Muscle layer of duodenum (tissue), 2 donors: ENCODE measurements at regions not wholly inside any gene's neighbourhood (a gene's known extent, or its start where the extent isn't known, plus 50 kb on each side); places are given as distances from the start of the nearest gene placed in this dataset.

ENCODE experiments used
- H3K27ac ChIP-seq: one replicate; pipeline ENCODE4 v1.7.0; 2013; ENCODE audit warnings: mild to moderate bottlenecking, low read length
- H3K27me3 ChIP-seq: one replicate; pipeline ENCODE4 v1.7.0; 2013; ENCODE audit warnings: low read depth, mild to moderate bottlenecking, control low read depth, low read length
- H3K36me3 ChIP-seq, 2 donors: one replicate each; pipeline ENCODE4 v1.7.0; 2013; ENCODE audit warnings: low read length in 2 of 2, control low read depth in 1 of 2, mild to moderate bottlenecking in 1 of 2; ENCODE audit not compliant: insufficient read depth in 2 of 2, control insufficient read depth in 1 of 2
- H3K4me1 ChIP-seq, 2 donors: one replicate each; pipeline ENCODE4 v1.7.0; 2013; ENCODE audit warnings: low read length in 2 of 2, mild to moderate bottlenecking in 2 of 2, control low read depth in 1 of 2, moderate library complexity in 1 of 2; ENCODE audit not compliant: insufficient read depth in 2 of 2, control insufficient read depth in 1 of 2
- H3K4me3 ChIP-seq, 2 donors: one replicate each; pipeline ENCODE4 v1.7.0; 2013; ENCODE audit warnings: low read length in 2 of 2, low read depth in 1 of 2, mild to moderate bottlenecking in 1 of 2
- H3K9me3 ChIP-seq, 2 donors: one replicate each; pipeline ENCODE4 v1.7.0; 2013; ENCODE audit warnings: low read length in 2 of 2, control low read depth in 1 of 2, mild to moderate bottlenecking in 1 of 2; ENCODE audit not compliant: control insufficient read depth in 1 of 2
- donor health status: healthy.

DNA sequence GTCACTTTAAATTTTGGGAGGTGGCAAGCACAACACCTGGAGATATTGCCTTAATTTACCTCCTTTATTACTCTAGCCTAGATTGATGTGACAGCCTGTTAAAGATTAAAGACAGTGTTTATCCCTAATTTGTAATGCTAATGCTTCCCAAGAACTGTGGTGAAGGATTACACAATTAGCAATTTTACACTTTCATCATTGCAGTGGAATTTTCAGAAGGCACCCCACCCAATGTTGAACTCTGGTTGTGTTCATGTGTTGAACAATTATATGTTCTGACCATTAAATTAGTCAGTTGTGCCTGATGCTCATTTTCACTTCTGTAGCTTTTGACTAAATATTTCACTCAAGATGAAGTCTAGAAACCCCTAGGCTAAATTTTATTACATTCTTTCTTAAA, 317.1 kb upstream of the CWC22 start:
- no peak overlapping the region for H3K27ac ChIP-seq
- no peak overlapping the region for H3K4me3 ChIP-seq
- no peaks in the 10 kb centered on the region for H3K9me3 ChIP-seq
- H3K27me3 ChIP-seq: no peaks in the 10 kb centered on the region
- no peaks in the 10 kb centered on the region for H3K4me1 ChIP-seq
- H3K36me3 ChIP-seq: no peaks in the 10 kb centered on the region

DNA sequence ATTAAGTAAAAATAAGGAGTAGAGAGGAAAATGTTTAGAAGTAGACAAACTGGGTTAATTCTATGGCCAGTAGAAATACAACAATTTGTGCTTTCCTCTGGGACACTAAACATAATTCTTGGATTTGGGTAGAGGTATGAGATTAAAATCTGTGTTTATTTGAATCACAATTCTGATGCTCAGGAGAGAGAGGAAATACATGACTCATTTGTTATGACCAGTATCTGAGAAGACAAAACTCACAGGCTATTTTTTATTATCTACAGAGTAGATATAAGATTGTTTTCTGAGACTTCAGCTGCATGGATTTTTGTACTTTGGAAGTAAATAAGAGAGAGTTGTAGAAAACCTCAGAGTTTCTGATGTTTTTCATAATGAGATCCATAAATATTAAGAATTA, 315.7 kb upstream of the CWC22 start:
- Histone ChIP-seq H3K4me3 (no peak overlapping the region), H3K27me3 (no peaks in the 10 kb centered on the region), H3K36me3 (no peaks in the 10 kb centered on the region), H3K4me1 (no peaks in the 10 kb centered on the region), H3K27ac (no peak overlapping the region), H3K9me3 (no peaks in the 10 kb centered on the region)

DNA sequence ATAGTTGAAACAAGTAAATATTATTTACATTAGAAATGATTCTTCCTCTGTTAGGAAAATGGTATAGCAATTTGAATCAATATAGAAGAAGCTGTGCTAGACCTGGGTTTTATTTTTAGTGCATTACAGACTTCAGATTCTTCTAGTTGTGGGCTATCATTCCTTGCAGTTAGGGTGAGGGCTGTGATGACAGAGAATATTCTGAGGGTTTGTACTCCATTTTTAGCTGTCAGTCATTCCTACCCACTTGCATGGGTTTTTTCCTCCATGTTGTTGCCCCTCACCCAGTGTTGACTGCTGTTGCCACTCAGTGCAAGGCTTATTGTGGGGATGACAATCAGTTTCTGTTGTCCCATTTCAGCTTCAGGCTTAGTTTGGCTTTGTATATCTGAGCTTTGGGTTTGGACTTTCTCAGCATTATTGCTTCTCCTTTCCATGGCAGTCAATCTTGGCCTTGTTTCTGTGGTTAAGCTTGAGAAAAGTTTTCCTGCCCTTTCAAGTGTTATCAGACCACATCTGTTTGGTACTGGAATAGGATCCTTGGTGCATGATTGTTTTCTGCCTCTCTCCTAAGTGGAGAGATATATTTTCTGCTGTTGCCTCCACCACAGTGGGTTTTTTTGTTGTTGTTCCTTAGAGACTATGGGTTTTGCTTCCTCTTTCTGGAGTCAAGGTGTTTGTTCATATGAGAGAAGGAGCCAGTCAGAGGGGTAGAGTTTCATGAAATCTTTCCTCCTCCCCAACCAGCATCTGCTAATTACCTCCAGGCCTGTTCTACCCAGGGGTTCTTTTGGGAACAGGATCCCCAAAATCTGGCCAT, 312.7 kb upstream of the CWC22 start:
- Histone ChIP-seq H3K27me3 (no peaks in the 10 kb centered on the region), H3K4me3 (no peak overlapping the region), H3K27ac (no peak overlapping the region), H3K4me1 (no peaks in the 10 kb centered on the region), H3K36me3 (no peaks in the 10 kb centered on the region), H3K9me3 (peaks cover 0 to 5% of the 10 kb centered on the region in 2 donors)

GRCh38 chr2:180314086-180314485, 307.0 kb upstream of the CWC22 start:
- no peak overlapping the region for H3K27ac ChIP-seq
- H3K36me3 ChIP-seq: no peaks in the 10 kb centered on the region
- no peaks in the 10 kb centered on the region for H3K27me3 ChIP-seq

DNA sequence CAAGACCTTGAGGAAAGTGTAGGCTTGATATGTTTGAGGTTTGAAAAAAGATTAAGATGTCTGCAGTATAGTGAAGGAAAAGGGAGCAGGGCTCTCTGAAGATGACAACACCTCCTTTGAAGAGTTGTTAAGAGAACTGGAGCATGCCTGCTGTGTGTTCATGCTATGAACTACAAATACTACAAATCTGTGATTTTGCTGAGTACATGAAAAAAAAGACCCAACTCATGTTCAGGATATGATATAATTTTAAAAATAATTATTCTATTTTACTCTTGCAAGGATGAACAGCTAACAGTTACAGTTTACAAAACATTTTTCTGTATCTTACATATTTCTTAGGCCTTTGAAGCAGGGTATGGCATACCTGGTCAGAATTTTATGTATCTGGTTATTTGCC, 305.4 kb upstream of the CWC22 start:
- Histone ChIP-seq H3K9me3 (peaks cover 0 to 5% of the 10 kb centered on the region in 2 donors), H3K27ac (no peak overlapping the region), H3K36me3 (no peaks in the 10 kb centered on the region), H3K27me3 (no peaks in the 10 kb centered on the region), H3K4me1 (no peaks in the 10 kb centered on the region), H3K4me3 (no peak overlapping the region)

More at GRCh38 chr2:180314086-180314485, 307.0 kb upstream of the CWC22 start:
- no peaks in the 10 kb centered on the region for H3K4me1 ChIP-seq
- H3K9me3 ChIP-seq: peaks cover 0 to 5% of the 10 kb centered on the region in 2 donors
- H3K4me3 ChIP-seq: no peak overlapping the region

DNA sequence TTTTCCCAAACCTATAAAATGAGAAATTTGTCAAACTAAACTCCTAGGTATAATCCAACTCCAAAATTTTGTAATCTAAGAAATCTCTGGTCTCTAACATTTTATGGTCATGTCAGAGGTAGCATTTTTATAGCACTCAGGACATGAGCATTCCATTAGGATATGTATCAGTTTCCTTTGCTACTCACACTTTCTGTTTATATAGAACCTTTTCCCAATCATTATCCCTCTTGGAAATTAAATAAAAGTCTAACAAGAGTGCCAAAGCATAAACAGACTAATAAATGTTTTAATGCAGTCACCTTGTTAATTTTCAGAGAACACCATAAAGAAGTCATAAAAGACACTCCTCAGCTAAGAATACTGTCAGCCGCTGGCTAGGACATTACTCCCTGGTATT, 300.0 kb upstream of the CWC22 start:
- H3K4me3 ChIP-seq: no peak overlapping the region
- no peaks in the 10 kb centered on the region for H3K4me1 ChIP-seq
- H3K27me3 ChIP-seq: no peaks in the 10 kb centered on the region
- no peak overlapping the region for H3K27ac ChIP-seq
- no peaks in the 10 kb centered on the region for H3K36me3 ChIP-seq
- H3K9me3 ChIP-seq: no peaks in the 10 kb centered on the region

- no peaks in the 10 kb centered on the region for H3K27me3 ChIP-seq
- no peaks in the 10 kb centered on the region for H3K9me3 ChIP-seq
- no peak overlapping the region for H3K27ac ChIP-seq
- H3K4me1 ChIP-seq: no peaks in the 10 kb centered on the region
- H3K4me3 ChIP-seq: no peak overlapping the region
- no peaks in the 10 kb centered on the region for H3K36me3 ChIP-seq
Measured at GRCh38 chr2:180306346-180306745, 299.2 kb upstream of the CWC22 start.

DNA sequence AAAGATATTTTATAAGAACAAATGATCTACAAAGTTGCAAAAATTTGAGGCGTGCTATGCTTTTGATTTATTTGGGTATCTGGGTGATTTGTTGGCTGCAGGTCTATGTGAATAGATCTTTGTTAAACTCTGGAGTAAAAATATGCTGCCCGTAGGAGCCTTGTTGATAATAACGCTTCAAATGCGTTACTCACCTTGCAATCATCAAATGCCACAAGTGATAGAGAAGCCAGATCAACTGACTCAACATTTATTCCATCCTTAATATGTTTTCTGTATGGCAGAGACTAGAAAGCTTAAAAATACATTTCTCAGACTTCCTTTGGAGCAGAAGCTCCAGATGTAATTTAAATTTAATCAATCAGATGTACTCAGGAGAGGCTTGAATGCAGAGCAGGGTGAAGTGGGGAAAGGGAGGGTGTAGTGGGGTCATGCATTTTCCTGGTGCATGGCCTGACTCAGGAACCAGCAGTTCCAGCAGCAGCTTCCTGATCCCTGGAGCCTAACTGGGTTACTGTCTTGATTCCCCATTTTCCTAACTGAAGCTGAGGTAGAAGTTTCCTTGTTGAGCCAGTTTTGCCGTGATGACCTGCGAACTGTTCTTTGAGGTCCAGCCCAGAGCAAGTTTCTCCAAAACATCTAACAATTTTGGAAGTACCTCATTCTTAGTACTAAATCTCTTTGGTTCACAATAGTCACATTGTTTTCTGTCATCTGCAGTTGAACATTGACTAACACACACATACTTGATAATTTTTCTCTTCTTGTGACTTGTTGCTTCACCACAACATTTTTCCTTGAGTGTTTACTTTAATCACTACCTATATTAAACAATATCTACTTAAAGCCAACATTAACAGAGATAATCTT, 284.7 kb upstream of the CWC22 start:
- Histone ChIP-seq H3K36me3 (no peaks in the 10 kb centered on the region), H3K4me1 (no peaks in the 10 kb centered on the region), H3K4me3 (no peak overlapping the region), H3K27ac (no peak overlapping the region), H3K27me3 (no peaks in the 10 kb centered on the region), H3K9me3 (no peaks in the 10 kb centered on the region)

GRCh38 chr2:180291060-180291459, 284.0 kb upstream of the CWC22 start:
- Histone ChIP-seq H3K27me3 (no peaks in the 10 kb centered on the region), H3K27ac (no peak overlapping the region), H3K4me1 (no peaks in the 10 kb centered on the region), H3K36me3 (no peaks in the 10 kb centered on the region), H3K4me3 (no peak overlapping the region), H3K9me3 (no peaks in the 10 kb centered on the region)

DNA sequence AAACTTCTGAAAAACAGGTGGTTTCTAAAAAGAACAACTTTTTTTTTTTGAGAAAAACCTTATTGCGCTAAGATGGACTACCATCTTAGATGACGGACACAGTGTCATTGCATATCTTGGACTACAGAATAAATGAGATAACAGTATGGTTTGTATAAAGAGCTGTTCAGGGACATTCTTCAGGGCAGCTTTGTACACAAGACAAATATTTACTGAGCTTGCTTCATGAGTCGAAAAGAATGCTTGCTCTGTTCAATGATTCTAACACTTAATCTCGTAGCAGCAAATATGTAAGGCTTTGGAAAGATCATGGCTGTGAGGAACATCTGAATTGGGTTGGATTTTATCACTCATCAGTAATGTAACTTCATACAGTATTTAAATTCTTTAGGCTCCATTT, 282.5 kb upstream of the CWC22 start:
- Histone ChIP-seq H3K27ac (no peak overlapping the region), H3K4me1 (no peaks in the 10 kb centered on the region), H3K9me3 (no peaks in the 10 kb centered on the region), H3K4me3 (no peak overlapping the region), H3K36me3 (no peaks in the 10 kb centered on the region), H3K27me3 (no peaks in the 10 kb centered on the region)

DNA sequence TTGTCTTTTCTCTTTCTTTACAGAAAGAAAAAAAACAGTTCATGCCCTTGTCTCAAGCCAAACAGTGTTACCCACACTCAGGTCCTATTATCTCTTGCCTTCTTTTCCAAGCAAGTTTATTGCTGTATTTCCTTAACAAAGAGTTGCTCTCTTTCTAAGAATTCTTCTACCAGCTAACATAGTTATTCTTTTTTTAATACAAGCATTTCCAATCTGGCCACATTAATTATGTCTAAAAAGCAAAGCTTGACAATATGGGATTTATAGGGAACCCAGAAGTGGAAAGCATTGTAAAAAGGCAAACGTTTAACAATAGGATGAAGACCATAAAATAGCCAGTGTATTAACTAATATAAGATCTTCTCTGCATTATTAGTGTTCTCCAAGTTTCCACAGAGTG, 272.5 kb upstream of the CWC22 start:
- H3K4me1 ChIP-seq: no peaks in the 10 kb centered on the region
- H3K9me3 ChIP-seq: no peaks in the 10 kb centered on the region
- H3K27me3 ChIP-seq: no peaks in the 10 kb centered on the region
- no peaks in the 10 kb centered on the region for H3K36me3 ChIP-seq
- H3K4me3 ChIP-seq: no peak overlapping the region
- no peak overlapping the region for H3K27ac ChIP-seq
